ENCODE measurements at regions not wholly inside any gene's neighbourhood (a gene's known extent, or its start where the extent isn't known, plus 50 kb on each side); places are given as distances from the start of the nearest gene placed in this dataset.

DNA sequence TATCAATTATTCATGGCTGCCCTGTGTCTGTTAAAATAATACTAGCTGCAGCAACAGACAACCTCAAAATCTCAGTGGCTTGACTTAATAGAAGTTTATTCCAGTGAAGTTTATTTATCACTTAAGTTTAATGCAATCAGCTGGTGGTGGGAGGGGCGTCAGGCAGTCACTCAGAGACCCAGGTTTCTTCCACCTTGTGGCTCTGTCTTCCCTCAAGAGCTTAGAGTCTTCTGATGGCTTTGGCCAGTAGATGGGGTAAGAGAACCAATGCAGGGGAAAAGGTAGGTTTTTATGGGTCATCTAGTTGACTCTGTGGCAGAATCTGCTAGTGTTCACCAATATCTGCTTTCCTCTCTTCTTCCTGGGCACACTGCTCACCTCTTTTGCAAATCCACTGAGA lies 668.9 kb downstream of the AACS start:
- TF ChIP-seq, protein P1, sequence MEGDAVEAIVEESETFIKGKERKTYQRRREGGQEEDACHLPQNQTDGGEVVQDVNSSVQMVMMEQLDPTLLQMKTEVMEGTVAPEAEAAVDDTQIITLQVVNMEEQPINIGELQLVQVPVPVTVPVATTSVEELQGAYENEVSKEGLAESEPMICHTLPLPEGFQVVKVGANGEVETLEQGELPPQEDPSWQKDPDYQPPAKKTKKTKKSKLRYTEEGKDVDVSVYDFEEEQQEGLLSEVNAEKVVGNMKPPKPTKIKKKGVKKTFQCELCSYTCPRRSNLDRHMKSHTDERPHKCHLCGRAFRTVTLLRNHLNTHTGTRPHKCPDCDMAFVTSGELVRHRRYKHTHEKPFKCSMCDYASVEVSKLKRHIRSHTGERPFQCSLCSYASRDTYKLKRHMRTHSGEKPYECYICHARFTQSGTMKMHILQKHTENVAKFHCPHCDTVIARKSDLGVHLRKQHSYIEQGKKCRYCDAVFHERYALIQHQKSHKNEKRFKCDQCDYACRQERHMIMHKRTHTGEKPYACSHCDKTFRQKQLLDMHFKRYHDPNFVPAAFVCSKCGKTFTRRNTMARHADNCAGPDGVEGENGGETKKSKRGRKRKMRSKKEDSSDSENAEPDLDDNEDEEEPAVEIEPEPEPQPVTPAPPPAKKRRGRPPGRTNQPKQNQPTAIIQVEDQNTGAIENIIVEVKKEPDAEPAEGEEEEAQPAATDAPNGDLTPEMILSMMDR (IDR thresholded peaks at IDR 0.05): no peak
- TF ChIP-seq SP1 (CRISPR knock-in tag; conservative IDR thresholded peaks at IDR 0.05) (no peak), TCF7 (CRISPR knock-in tag; IDR thresholded peaks at IDR 0.05; ENCODE audit: low read depth) (no peak), RORB (CRISPR knock-in tag; IDR thresholded peaks at IDR 0.05) (no peak), NFYB (CRISPR knock-in tag; conservative IDR thresholded peaks at IDR 0.05; ENCODE audit: low read depth) (no peak), NFE2L1 (CRISPR knock-in tag; IDR thresholded peaks at IDR 0.05) (no peak), RELA (CRISPR knock-in tag; IDR thresholded peaks at IDR 0.05; ENCODE audit: borderline replicate concordance) (no peak), ESRRA (CRISPR knock-in tag; IDR thresholded peaks at IDR 0.05; ENCODE audit: borderline replicate concordance) (no peak), CREB1 (CRISPR knock-in tag; IDR thresholded peaks at IDR 0.05) (no peak)
- TF ChIP-seq, protein P2, sequence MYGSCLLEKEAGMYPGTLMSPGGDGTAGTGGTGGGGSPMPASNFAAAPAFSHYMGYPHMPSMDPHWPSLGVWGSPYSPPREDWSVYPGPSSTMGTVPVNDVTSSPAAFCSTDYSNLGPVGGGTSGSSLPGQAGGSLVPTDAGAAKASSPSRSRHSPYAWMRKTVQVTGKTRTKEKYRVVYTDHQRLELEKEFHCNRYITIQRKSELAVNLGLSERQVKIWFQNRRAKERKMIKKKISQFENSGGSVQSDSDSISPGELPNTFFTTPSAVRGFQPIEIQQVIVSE (CRISPR knock-in tag; IDR thresholded peaks at IDR 0.05; ENCODE audit: borderline replicate concordance): no peak
- TF ChIP-seq, protein P3, sequence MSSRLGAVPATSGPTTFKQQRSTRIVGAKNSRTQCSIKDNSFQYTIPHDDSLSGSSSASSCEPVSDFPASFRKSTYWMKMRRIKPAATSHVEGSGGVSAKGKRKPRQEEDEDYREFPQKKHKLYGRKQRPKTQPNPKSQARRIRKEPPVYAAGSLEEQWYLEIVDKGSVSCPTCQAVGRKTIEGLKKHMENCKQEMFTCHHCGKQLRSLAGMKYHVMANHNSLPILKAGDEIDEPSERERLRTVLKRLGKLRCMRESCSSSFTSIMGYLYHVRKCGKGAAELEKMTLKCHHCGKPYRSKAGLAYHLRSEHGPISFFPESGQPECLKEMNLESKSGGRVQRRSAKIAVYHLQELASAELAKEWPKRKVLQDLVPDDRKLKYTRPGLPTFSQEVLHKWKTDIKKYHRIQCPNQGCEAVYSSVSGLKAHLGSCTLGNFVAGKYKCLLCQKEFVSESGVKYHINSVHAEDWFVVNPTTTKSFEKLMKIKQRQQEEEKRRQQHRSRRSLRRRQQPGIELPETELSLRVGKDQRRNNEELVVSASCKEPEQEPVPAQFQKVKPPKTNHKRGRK (CRISPR knock-in tag; IDR thresholded peaks at IDR 0.05; ENCODE audit: borderline replicate concordance): no peak
- TF ChIP-seq, protein P4, sequence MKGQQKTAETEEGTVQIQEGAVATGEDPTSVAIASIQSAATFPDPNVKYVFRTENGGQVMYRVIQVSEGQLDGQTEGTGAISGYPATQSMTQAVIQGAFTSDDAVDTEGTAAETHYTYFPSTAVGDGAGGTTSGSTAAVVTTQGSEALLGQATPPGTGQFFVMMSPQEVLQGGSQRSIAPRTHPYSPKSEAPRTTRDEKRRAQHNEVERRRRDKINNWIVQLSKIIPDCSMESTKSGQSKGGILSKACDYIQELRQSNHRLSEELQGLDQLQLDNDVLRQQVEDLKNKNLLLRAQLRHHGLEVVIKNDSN (CRISPR knock-in tag; IDR thresholded peaks at IDR 0.05): no peak
- TF ChIP-seq, protein P5, sequence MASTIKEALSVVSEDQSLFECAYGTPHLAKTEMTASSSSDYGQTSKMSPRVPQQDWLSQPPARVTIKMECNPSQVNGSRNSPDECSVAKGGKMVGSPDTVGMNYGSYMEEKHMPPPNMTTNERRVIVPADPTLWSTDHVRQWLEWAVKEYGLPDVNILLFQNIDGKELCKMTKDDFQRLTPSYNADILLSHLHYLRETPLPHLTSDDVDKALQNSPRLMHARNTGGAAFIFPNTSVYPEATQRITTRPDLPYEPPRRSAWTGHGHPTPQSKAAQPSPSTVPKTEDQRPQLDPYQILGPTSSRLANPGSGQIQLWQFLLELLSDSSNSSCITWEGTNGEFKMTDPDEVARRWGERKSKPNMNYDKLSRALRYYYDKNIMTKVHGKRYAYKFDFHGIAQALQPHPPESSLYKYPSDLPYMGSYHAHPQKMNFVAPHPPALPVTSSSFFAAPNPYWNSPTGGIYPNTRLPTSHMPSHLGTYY (CRISPR knock-in tag; IDR thresholded peaks at IDR 0.05): no peak
- TF ChIP-seq, protein P6, sequence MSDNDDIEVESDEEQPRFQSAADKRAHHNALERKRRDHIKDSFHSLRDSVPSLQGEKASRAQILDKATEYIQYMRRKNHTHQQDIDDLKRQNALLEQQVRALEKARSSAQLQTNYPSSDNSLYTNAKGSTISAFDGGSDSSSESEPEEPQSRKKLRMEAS (CRISPR knock-in tag; IDR thresholded peaks at IDR 0.05): no peak
